ENCODE measurements at regions not wholly inside any gene's neighbourhood (a gene's known extent, or its start where the extent isn't known, plus 50 kb on each side); places are given as distances from the start of the nearest gene placed in this dataset.

DNA sequence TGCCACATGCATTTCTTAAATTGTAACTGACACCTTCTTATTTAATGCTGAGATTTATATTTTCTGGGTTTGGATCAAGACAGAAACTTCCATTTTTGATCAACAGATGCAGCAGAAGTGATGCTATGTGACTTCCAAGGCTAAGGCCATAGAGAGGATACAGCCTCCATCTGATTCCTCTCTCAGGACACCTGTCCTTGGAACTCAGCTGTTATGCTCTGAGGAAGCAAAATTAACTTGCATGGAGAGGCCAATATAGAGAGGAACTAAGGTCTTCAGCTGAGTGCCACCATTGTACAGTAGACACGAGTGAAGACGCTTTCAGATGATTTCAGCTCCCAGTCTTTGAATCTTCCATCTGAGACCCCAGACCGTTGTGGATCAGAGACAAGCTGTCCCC, 296.9 kb upstream of the TBL1XR1 start:
- TF ChIP-seq EZH2 (IDR thresholded peaks at IDR 0.05; ENCODE audit: borderline replicate concordance, insufficient read depth, low read depth, low read length, poor library complexity, severe bottlenecking), result no peak
- TF ChIP-seq, protein P1, sequence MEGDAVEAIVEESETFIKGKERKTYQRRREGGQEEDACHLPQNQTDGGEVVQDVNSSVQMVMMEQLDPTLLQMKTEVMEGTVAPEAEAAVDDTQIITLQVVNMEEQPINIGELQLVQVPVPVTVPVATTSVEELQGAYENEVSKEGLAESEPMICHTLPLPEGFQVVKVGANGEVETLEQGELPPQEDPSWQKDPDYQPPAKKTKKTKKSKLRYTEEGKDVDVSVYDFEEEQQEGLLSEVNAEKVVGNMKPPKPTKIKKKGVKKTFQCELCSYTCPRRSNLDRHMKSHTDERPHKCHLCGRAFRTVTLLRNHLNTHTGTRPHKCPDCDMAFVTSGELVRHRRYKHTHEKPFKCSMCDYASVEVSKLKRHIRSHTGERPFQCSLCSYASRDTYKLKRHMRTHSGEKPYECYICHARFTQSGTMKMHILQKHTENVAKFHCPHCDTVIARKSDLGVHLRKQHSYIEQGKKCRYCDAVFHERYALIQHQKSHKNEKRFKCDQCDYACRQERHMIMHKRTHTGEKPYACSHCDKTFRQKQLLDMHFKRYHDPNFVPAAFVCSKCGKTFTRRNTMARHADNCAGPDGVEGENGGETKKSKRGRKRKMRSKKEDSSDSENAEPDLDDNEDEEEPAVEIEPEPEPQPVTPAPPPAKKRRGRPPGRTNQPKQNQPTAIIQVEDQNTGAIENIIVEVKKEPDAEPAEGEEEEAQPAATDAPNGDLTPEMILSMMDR (IDR thresholded peaks at IDR 0.05), result no peak
